8988T (cell line): ENCODE measurements at regions not wholly inside any gene's neighbourhood (a gene's known extent, or its start where the extent isn't known, plus 50 kb on each side); places are given as distances from the start of the nearest gene placed in this dataset.

ENCODE experiments used
- DNase-seq: peaks from one replicate; pipeline ENCODE4 v3.0.0; 2011

DNA sequence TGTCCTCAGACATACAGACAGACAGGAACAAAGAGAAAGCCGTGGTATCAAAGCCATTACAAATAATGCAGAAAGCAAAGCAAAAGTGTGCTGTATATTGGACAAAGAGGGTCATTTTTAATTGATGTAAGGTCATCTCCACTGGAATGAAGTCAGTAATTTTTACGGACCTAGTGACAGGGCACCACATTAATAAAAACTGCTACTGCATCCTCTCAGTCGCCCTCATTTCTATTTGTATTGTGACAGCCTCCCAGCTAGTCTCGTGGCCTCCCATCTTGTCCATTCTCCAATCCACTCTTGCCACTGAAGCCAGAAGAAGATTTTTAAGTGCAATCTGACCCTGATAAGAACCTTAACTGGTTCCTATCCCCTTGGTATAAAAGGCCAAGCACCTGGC is 132.4 kb downstream of the NUAK1 start:
- no peak for DNase-seq

DNA sequence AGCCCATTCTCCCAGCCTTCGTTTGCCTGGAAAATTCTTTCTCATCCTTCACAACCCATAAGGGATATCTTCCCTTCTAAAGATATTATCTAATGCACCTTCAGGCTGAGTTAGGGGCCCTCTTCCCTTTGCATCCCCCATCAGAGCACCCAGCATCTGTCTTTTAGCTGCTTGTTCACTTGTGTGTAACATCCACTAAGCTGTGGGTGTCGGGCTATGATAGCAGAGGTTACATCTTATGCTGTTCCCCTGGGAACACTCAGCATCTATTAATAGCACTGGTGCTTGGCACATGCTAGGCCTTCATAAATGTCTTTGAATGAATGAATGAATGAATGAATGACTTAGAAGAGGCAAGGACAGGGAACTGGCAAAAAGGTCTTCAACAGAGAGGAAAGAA is 131.8 kb downstream of the NUAK1 start:
- no peak for DNase-seq

DNA sequence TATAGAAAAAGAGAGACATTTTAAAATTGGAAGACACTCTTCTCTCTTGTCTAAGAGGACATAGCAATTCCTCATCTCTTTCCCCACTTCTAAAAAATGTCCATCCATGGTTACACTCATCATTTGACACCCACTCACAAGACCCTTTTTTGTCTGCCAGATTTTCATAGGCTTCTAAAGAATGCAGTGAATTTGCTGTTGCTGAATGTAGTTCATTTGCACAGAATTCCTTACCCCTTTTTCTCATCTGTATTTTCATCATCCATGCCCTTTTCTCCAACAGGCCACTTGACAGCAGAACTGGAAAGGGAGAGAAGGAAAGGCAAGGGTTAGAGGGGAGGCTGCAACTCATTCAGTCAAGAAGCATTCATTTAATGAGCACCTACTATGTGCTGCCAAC is 128.0 kb downstream of the NUAK1 start:
- DNase-seq, result no peak
